Liver (tissue), 8 donors: ENCODE measurements at regions not wholly inside any gene's neighbourhood (a gene's known extent, or its start where the extent isn't known, plus 50 kb on each side); places are given as distances from the start of the nearest gene placed in this dataset.

ENCODE experiments used
- DNase-seq: peaks from one replicate; pipeline ENCODE4 v3.0.0-alpha.2; 2017; ENCODE audit warnings: low spot score
- H3K27ac ChIP-seq, 2 donors: one replicate each; pipeline ENCODE4 v1.7.0; 2013; ENCODE audit warnings: inconsistent platforms in 2 of 2, low read length in 2 of 2, control low read depth in 1 of 2, low read depth in 1 of 2, mild to moderate bottlenecking in 1 of 2
- H3K27me3 ChIP-seq, 4 donors: one replicate each; pipeline versions ENCODE4 v1.6.1 to v1.7.0; 2013; ENCODE audit warnings: low read length in 3 of 4, inconsistent platforms in 1 of 4, mild to moderate bottlenecking in 1 of 4, moderate library complexity in 1 of 4; ENCODE audit not compliant: control insufficient read depth in 4 of 4, insufficient read depth in 4 of 4
- H3K36me3 ChIP-seq, 4 donors: one replicate each; pipeline versions ENCODE4 v1.6.1 to v1.7.0; 2013; ENCODE audit warnings: low read length in 3 of 4, mild to moderate bottlenecking in 3 of 4, low read depth in 1 of 4, moderate library complexity in 1 of 4; ENCODE audit not compliant: control insufficient read depth in 4 of 4, insufficient read depth in 3 of 4
- H3K4me1 ChIP-seq, 4 donors: one replicate each; pipeline versions ENCODE4 v1.6.1 to v1.7.0; 2013; ENCODE audit warnings: low read length in 3 of 4, mild to moderate bottlenecking in 3 of 4, moderate library complexity in 1 of 4; ENCODE audit not compliant: control insufficient read depth in 4 of 4, insufficient read depth in 4 of 4
- H3K4me3 ChIP-seq, 3 donors: one replicate each; pipeline versions ENCODE4 v1.6.1 to v1.7.0; 2013; ENCODE audit warnings: low read length in 3 of 3, control low read depth in 1 of 3, low read depth in 1 of 3, mild to moderate bottlenecking in 1 of 3
- H3K9ac ChIP-seq, 2 donors: one replicate each; pipeline ENCODE4 v1.7.0; 2013; ENCODE audit warnings: low read length in 2 of 2, mild to moderate bottlenecking in 2 of 2, moderate library complexity in 2 of 2, control low read depth in 1 of 2, low read depth in 1 of 2
- H3K9me3 ChIP-seq, 4 donors: one replicate each; pipeline versions ENCODE4 v1.6.1 to v1.7.0; 2013; ENCODE audit warnings: low read length in 3 of 4; ENCODE audit not compliant: control insufficient read depth in 4 of 4
- EGR1 ChIP-seq, 2 donors: IDR thresholded peaks; 2 replicates each; pipeline ENCODE4 v1.6.1; 2016 to 2018; ENCODE audit warnings: antibody characterized with exemption in 2 of 2, low read depth in 2 of 2
- FOXA1 ChIP-seq: IDR thresholded peaks from 2 replicates; pipeline ENCODE4 v1.6.1; 2016; ENCODE audit warnings: antibody characterized with exemption
- FOXA2 ChIP-seq: IDR thresholded peaks from 2 replicates; pipeline ENCODE4 v1.6.1; 2016; ENCODE audit warnings: antibody characterized with exemption
- GABPA ChIP-seq, 2 donors: IDR thresholded peaks in 1 of 2; conservative IDR thresholded peaks in 1 of 2; 2 replicates each; pipeline ENCODE4 v1.6.1; 2016; ENCODE audit warnings: antibody characterized with exemption in 2 of 2, mild to moderate bottlenecking in 1 of 2, moderate library complexity in 1 of 2
- HNF4A ChIP-seq, 2 donors: conservative IDR thresholded peaks; 2 replicates each; pipeline ENCODE4 v1.6.1; 2016; ENCODE audit warnings: antibody characterized with exemption in 2 of 2, mild to moderate bottlenecking in 2 of 2
- HNF4G ChIP-seq: IDR thresholded peaks from 2 replicates; pipeline ENCODE4 v1.6.1; 2016; ENCODE audit warnings: antibody characterized with exemption
- JUND ChIP-seq, 2 donors: IDR thresholded peaks; 2 replicates each; pipeline ENCODE4 v1.6.1; 2016; ENCODE audit warnings: antibody characterized with exemption in 2 of 2
- NR2F2 ChIP-seq: IDR thresholded peaks from 2 replicates; pipeline ENCODE4 v1.6.1; 2016; ENCODE audit warnings: antibody characterized with exemption
- RAD21 ChIP-seq, 2 donors: IDR thresholded peaks; 2 replicates each; pipeline ENCODE4 v1.6.1; 2016; ENCODE audit warnings: antibody characterized with exemption in 2 of 2, mild to moderate bottlenecking in 2 of 2
- RXRA ChIP-seq, 2 donors: IDR thresholded peaks; 2 replicates each; pipeline ENCODE4 v1.6.1; 2017 to 2018; ENCODE audit warnings: antibody characterized with exemption in 2 of 2, mild to moderate bottlenecking in 1 of 2
- SP1 ChIP-seq: IDR thresholded peaks from 2 replicates; pipeline ENCODE4 v1.6.1; 2018; ENCODE audit warnings: antibody characterized with exemption, mild to moderate bottlenecking
- TAF1 ChIP-seq: conservative IDR thresholded peaks from 2 replicates; pipeline ENCODE4 v1.6.1; 2016; ENCODE audit warnings: antibody characterized with exemption, mild to moderate bottlenecking
- YY1 ChIP-seq: IDR thresholded peaks from 2 replicates; pipeline ENCODE4 v1.6.1; 2016; ENCODE audit warnings: antibody characterized with exemption, mild to moderate bottlenecking
- WGBS: extraction: QIAGEN DNeasy Blood & Tissue Kit; methylation state at CpG from one replicate; pipeline ENCODE4 v1.1.7; 2013; 5-methylcytosine and 5-hydroxymethylcytosine counted together
- TF ChIP-seq, protein P1 (sequence below): IDR thresholded peaks from 2 replicates; pipeline ENCODE4 v1.6.1; 2016; ENCODE audit warnings: antibody characterized with exemption
- TF ChIP-seq, protein P2 (sequence below): fragments of 150-350 bp; IDR thresholded peaks from 2 replicates; pipeline ENCODE4 v1.5.1; 2017; ENCODE audit warnings: improper control_type of control experiment, low read depth, low read length; ENCODE audit not compliant: missing input control
- TF ChIP-seq, protein P3 (sequence below): IDR thresholded peaks from 2 replicates; pipeline ENCODE4 v1.6.1; 2016; ENCODE audit warnings: antibody characterized with exemption
- TF ChIP-seq, protein P4 (sequence below): IDR thresholded peaks from 2 replicates; pipeline ENCODE4 v1.6.1; 2016; ENCODE audit warnings: antibody characterized with exemption, mild to moderate bottlenecking
- donor health status: healthy.
- donor health status: healthy.
- donor health status: healthy.
- donor health status: healthy.
- donor health status: healthy.

DNA sequence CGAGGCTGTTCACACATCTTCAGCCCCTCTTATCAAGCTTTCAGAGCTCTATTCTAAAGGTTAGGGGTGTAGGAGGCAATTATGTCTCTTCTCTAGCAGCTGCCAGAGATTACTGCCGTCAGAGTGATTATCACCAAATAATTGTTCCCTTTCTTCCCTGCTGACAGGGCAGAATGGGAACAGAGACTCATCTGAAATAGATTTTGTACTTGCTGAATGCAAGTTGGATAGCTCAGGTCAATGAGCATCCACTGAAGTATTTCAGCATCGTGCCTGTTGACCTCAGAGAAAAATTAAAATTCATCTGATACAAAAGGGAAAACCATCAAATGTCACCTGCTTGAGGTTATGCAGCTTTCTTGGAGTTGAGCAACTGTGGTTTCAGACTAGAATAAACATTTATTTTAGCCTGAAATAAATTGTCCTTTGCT lies 213.7 kb upstream of the MAP3K1 start:
- 65% methylated on average over 3 of the region's 3 CpGs for WGBS
- no peaks in the 10 kb centered on the region for H3K9me3 ChIP-seq

DNA sequence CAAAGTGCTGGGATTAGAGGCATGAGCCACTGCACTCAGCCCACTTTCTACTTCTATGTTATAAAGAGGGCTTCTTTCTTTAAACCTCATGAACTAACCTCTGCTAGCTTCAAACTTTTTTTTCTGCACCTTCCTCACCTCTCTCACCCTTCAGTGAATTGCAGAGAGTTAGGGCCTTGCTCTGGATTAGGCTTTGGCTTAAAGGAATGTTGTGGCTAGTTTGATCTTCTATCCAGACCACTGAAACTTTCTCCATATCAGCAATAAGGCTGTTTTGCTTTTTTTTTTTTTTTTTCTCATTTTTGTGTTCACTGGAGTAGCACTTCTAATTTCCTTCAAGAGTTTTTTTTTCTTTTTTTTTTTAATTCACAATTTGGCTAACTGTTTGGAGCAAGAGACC lies 216.4 kb upstream of the MAP3K1 start:
- TF ChIP-seq JUND (IDR thresholded peaks at IDR 0.05) (no peak), GABPA (IDR thresholded peaks at IDR 0.05 in 1 of 2, conservative IDR thresholded peaks at IDR 0.05 in 1 of 2) (no peak), RAD21 (IDR thresholded peaks at IDR 0.05) (no peak), TAF1 (no peak), NR2F2 (no peak), EGR1 (IDR thresholded peaks at IDR 0.05; ENCODE audit: low read depth in 2 of 2) (no peak), SP1 (no peak), YY1 (no peak), FOXA1 (no peak), FOXA2 (no peak), RXRA (IDR thresholded peaks at IDR 0.05) (no peak)
- TF ChIP-seq, protein P1, sequence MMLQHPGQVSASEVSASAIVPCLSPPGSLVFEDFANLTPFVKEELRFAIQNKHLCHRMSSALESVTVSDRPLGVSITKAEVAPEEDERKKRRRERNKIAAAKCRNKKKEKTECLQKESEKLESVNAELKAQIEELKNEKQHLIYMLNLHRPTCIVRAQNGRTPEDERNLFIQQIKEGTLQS, result no peak
- TF ChIP-seq, protein P2, sequence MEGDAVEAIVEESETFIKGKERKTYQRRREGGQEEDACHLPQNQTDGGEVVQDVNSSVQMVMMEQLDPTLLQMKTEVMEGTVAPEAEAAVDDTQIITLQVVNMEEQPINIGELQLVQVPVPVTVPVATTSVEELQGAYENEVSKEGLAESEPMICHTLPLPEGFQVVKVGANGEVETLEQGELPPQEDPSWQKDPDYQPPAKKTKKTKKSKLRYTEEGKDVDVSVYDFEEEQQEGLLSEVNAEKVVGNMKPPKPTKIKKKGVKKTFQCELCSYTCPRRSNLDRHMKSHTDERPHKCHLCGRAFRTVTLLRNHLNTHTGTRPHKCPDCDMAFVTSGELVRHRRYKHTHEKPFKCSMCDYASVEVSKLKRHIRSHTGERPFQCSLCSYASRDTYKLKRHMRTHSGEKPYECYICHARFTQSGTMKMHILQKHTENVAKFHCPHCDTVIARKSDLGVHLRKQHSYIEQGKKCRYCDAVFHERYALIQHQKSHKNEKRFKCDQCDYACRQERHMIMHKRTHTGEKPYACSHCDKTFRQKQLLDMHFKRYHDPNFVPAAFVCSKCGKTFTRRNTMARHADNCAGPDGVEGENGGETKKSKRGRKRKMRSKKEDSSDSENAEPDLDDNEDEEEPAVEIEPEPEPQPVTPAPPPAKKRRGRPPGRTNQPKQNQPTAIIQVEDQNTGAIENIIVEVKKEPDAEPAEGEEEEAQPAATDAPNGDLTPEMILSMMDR, result no peak
- TF ChIP-seq, protein P3, sequence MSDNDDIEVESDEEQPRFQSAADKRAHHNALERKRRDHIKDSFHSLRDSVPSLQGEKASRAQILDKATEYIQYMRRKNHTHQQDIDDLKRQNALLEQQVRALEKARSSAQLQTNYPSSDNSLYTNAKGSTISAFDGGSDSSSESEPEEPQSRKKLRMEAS, result no peak
- Histone ChIP-seq H3K27ac (no peak overlapping the region), H3K4me3 (no peak overlapping the region)

More for the DNA sequence above, 213.7 kb upstream of the MAP3K1 start:
- no peak for TF ChIP-seq FOXA1
- TF ChIP-seq HNF4A (conservative IDR thresholded peaks at IDR 0.05), result no peak
- no peak for TF ChIP-seq RAD21 (IDR thresholded peaks at IDR 0.05)
- TF ChIP-seq, protein P1, result no peak
- TF ChIP-seq, protein P4, sequence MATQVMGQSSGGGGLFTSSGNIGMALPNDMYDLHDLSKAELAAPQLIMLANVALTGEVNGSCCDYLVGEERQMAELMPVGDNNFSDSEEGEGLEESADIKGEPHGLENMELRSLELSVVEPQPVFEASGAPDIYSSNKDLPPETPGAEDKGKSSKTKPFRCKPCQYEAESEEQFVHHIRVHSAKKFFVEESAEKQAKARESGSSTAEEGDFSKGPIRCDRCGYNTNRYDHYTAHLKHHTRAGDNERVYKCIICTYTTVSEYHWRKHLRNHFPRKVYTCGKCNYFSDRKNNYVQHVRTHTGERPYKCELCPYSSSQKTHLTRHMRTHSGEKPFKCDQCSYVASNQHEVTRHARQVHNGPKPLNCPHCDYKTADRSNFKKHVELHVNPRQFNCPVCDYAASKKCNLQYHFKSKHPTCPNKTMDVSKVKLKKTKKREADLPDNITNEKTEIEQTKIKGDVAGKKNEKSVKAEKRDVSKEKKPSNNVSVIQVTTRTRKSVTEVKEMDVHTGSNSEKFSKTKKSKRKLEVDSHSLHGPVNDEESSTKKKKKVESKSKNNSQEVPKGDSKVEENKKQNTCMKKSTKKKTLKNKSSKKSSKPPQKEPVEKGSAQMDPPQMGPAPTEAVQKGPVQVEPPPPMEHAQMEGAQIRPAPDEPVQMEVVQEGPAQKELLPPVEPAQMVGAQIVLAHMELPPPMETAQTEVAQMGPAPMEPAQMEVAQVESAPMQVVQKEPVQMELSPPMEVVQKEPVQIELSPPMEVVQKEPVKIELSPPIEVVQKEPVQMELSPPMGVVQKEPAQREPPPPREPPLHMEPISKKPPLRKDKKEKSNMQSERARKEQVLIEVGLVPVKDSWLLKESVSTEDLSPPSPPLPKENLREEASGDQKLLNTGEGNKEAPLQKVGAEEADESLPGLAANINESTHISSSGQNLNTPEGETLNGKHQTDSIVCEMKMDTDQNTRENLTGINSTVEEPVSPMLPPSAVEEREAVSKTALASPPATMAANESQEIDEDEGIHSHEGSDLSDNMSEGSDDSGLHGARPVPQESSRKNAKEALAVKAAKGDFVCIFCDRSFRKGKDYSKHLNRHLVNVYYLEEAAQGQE, result no peak
- no peak for TF ChIP-seq SP1
- TF ChIP-seq RXRA (IDR thresholded peaks at IDR 0.05), result no peak
- no peak for TF ChIP-seq HNF4G
- TF ChIP-seq NR2F2, result no peak
- no peak for TF ChIP-seq FOXA2
- TF ChIP-seq, protein P2, result no peak
- TF ChIP-seq, protein P3, result no peak
- no peak overlapping the region for H3K4me3 ChIP-seq
- no peak overlapping the region for H3K27ac ChIP-seq
- no peak overlapping the region for H3K9ac ChIP-seq
- H3K36me3 ChIP-seq, result no peaks in the 10 kb centered on the region
- H3K27me3 ChIP-seq, result no peaks in the 10 kb centered on the region
- H3K4me1 ChIP-seq, result no peaks in the 10 kb centered on the region
- DNase-seq, result no peak

More for the DNA sequence above, 216.4 kb upstream of the MAP3K1 start:
- no peak for DNase-seq
- Histone ChIP-seq H3K9ac (no peak overlapping the region), H3K9me3 (no peaks in the 10 kb centered on the region), H3K36me3 (no peaks in the 10 kb centered on the region), H3K27me3 (no peaks in the 10 kb centered on the region), H3K4me1 (no peaks in the 10 kb centered on the region)
